ENCODE measurements at regions not wholly inside any gene's neighbourhood (a gene's known extent, or its start where the extent isn't known, plus 50 kb on each side); places are given as distances from the start of the nearest gene placed in this dataset.

DNA sequence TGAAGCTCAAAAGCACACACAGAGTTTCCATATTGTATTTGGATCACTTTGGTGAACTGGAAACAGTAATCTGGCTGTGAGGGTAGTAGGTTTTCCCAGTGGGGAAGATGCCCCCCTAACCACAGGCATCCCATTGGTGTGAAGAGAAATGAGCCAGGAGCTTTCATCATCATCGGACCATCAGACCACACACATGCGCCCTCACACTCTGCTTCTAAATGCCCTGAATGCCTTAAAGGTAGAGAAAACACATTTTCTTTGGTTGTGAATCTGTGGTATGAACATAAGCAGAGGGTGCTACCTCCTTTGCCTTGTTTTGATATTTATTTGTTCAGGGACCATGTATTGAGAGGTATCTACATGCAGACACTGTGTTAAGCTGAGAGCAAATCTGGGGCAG, 79.0 kb upstream of the DNAH14 start:
- no peak for DNase-seq

GRCh38 chr1:224851210-224851847, 78.1 kb upstream of the DNAH14 start:
- DNase-seq, result peak; percentile 29

DNA sequence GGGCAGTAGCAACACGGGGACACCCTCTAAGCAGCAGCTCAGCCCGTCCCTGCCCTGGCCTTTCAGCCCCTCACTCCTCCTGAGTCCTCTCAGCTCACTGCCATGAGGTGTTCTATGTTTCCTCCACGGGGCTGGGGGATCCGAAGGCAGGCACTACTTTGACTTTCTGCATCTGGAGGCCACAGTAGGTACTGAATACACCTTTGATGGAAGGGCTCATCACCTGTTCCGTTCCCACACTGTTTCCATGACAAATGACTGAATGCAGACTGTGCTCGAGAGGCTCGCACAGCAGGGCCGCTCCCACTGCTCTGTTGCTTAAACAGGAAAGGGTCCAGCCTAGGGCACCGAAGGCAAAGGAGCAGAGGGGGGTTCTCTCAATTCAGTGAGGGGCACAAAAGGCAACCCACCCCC, 77.6 kb upstream of the DNAH14 start:
- DNase-seq, result no peak

DNA sequence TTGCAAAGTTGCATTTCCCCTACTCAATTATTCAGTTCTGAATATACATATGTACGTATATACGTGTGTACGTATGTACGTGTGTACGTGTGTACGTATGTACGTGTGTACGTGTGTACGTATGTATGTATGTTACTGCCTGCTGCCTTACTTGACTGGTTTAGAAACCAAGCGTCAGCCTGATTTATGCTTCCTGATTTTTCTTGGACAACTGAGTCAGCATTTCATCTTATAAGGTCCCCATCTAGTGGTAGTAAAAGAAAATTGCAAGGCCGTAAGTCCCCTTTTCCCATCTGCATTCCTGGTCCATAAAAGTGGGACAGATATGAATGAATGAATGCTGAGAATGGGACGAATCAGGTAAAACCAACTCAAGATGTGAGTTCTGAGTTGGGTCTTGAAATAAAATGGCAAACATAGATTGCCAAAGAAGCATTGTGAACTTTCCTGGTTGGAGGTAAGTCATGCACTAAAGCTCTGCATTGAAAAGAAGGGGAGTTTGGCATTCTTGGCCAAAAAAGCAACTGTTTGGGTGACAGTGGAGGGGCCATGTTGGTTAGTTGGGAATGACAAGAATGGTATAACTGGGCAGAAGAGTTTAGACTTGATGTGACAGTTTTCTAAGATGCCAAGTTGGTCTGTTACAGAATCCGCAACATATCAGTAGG, 76.4 kb upstream of the DNAH14 start:
- no peak for DNase-seq

- DNase-seq, result no peak
Measured at GRCh38 chr1:224856973-224857372, 72.5 kb upstream of the DNAH14 start.

DNA sequence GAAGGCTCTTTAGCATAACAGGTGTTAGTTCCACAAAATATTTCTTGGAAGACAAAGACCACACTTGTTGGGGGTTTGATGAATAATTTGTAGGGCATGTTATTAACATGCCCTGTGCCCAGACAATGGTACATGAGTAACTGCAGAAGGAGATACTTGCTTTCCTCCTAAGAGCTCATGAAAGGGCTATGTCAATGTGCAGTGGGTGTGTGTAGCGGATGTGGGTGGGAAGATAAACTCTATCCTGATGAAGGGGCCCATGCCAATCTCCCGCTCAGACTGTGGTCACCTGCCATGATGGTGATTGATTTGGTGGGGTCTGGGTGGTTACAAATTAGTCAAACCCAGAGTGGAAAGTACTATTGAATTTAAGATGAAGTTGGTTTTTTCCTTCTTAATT, 69.8 kb upstream of the DNAH14 start:
- DNase-seq, result no peak

- no peak for DNase-seq
Measured at GRCh38 chr1:224860488-224861338, 68.8 kb upstream of the DNAH14 start.

GRCh38 chr1:224861339-224861716, 68.1 kb upstream of the DNAH14 start:
- no peak for DNase-seq

GRCh38 chr1:224863486-224863885, 66.0 kb upstream of the DNAH14 start:
- no peak for DNase-seq

DNA sequence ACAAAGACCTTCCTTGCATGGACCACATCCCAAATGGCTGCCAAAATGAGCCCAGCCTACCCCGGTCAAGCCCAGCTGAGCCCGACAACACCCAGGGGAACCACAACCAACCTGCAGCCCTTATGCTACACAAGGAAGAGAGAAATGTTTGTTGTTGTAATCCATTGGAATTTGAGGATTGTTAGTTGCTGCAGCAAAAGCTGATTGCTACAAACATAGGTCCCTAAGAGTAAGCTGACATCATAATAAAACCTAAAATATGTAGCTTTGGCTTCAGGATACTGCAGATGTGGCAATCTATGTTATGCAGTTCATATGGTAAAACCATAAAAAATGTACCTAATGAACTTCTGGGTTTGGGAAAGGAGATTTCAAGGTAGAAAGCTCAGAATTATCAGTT, 65.5 kb upstream of the DNAH14 start:
- DNase-seq, result no peak

DNA sequence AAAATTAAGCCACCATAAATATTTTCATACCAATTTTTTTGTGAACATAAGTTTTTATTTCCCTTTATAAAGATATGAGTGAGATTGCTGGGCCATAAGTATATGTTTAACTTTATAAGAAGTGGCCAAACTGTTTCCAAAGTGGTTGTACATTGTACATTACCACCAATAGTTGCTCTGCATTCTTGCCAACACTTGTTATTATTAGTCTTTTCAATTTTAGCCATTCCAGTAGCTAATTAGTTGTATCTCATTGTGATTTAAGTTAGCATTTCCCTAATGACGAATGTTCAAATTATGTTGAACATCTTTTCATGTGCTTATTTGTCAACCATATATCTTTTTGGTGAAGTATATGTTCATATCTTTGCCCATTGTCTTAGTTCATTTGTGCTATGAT, 64.0 kb upstream of the DNAH14 start:
- no peak for DNase-seq

- DNase-seq, result no peak
Measured at GRCh38 chr1:224866940-224867339, 62.5 kb upstream of the DNAH14 start.

DNA sequence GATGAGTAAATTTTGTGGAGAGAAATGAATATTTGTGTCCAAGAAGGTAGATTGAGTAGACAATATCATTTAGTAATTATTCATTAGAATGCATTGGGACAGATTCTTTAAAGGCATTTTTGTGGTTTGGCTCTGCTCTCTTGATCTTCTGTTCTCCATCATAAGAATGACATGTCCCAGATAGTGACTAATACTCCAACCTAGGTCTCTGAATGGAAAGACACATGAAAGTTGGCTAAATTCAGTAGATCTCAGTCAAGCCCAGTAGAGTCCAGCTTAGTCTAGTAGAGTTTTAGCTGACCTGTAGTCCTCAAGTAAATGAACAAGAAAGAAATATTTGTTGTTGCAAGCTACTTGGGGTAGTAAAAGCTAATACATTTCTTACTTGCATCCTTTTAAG, 61.8 kb upstream of the DNAH14 start:
- DNase-seq, result no peak

DNA sequence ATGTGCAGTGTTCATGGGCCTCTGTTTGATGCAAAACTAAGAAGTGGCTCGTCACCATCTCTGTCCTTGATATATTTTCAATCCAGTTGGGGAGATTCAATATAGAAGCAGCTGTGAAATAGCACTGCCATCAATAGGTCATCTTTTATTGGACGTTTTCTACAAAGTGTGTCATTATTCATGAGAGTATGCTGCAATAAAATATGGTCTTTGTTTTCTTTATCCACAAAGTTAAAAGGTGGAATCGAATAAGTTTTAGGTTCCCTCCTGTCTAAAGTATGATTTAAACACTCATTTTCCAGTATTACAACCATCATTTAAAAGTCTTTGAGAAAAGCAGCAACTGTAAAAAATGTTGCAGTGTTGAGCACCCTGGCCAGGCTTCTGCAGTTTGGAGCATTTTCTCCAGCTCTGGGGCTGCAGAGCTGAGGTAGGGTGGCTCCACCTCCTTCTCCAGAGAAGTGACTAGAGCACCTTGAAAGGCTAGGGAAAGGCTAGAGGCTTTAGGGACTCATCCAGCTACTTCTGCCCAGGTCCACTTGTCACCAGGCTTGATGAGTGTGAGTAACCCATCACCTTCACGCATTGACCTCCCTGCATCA, 56.5 kb upstream of the DNAH14 start:
- no peak for DNase-seq

DNA sequence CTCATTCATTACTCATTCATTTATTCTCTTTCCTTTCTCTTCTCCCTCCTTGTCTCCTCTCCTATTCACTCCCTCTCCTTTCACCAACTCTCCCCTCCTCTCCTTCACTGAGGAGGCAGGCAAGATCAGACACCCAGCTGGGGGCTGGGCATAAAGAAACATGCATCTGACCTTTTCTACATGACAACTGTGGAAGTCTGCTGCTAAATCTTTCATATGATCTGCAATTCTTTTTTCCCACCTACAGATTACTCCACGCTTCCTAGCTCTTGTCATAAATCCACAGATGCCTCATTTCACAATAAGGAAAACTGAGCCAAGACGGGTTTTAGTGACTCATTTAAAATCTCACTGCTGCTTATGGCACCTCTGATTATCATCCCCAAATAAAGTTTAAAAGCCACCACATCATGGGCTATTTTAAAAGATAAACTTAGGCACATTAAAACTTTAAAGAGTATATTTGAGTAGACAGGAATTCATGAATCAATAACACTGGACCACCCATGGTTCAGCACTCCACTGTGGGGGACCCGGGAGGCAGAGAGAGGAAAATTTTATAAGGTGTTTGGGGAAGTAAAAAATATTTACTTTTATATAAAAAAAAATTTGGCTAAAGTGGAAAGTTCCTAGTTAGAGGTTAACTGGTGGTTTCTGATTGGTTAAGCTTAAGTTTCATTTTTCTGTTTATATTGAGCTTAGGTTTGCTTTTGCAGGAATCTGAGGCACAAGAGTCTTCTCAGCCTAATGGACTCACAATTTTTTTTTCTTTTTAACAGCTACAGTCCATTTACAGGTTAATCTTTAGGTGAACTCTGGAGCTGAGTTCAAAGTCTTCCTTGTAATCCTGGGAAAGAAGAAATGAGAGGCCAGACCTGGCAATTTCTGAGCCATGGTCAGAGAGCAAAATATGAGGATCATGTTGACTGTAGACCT, 55.8 kb upstream of the DNAH14 start:
- no peak for DNase-seq

DNA sequence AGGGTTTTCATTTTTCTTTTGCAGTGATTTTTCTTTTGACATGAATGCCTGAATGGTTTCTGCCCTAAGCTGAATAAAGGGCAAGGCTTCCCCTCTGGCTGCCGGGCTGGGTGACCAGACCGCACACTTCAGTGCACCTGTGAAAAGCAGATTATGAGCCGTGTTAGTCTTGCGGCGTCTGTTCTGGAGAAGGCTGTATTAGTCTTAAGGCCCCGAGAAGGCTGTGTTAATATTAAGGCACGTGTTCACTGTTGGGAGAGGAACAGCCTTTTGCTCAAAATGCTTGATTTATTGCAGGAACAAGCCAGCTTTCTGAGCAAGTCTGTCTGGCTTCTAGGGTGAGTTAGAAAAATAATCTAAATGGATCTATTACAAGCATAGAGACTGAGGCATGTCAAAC, 54.7 kb upstream of the DNAH14 start:
- no peak for DNase-seq

GRCh38 chr1:224879162-224879803, 50.2 kb upstream of the DNAH14 start:
- DNase-seq, result no peak
